Coronary artery (tissue), 2 donors: ENCODE measurements at regions not wholly inside any gene's neighbourhood (a gene's known extent, or its start where the extent isn't known, plus 50 kb on each side); places are given as distances from the start of the nearest gene placed in this dataset.
"Not testable (repeated sequence)": the region's sequence is repeated elsewhere in the genome, so short reads cannot be mapped to it uniquely, and the experiment has no call there.

Source experiments
- DNase-seq: peaks from one replicate; pipeline ENCODE4 v3.0.0-alpha.2; 2017; ENCODE audit warnings: low spot score
- H3K27ac ChIP-seq, 2 donors: fragments of 200-600 bp; sonication (generic); one replicate each; pipeline ENCODE4 v1.5.1; 2016 to 2019
- H3K4me3 ChIP-seq: fragments of 200-600 bp; sonication (generic); 2 replicates; pipeline ENCODE4 v1.5.1; 2016; ENCODE audit warnings: mild to moderate bottlenecking, moderate library complexity
- CTCF ChIP-seq: fragments of 200-600 bp; sonication (generic); IDR thresholded peaks from one replicate; pipeline ENCODE4 v1.5.1; 2019; ENCODE audit warnings: antibody characterized with exemption

- TF ChIP-seq CTCF = no peak
- DNase-seq = no peak
- Histone ChIP-seq H3K27ac (no peak overlapping the region), H3K4me3 (no peak overlapping the region)
Measured at GRCh38 chr2:7632420-7632819, 715.2 kb downstream of the RNF144A start.

- Histone ChIP-seq H3K4me3 (no peak overlapping the region), H3K27ac (no peak overlapping the region)
- DNase-seq = no peak
- TF ChIP-seq CTCF = no peak
Measured at GRCh38 chr2:7633566-7634153, 716.4 kb downstream of the RNF144A start.

- no peak for DNase-seq
Measured at GRCh38 chr2:7634409-7634808, 717.2 kb downstream of the RNF144A start.

GRCh38 chr2:7639476-7639875 lies 722.3 kb downstream of the RNF144A start:
- DNase-seq = no peak
- no peak overlapping the region for H3K4me3 ChIP-seq
- TF ChIP-seq CTCF = no peak
- H3K27ac ChIP-seq = no peak overlapping the region

More at GRCh38 chr2:7634409-7634808, 717.2 kb downstream of the RNF144A start:
- H3K4me3 ChIP-seq = no peak overlapping the region
- H3K27ac ChIP-seq = no peak overlapping the region
- TF ChIP-seq CTCF = no peak

- H3K27ac ChIP-seq, DNase-seq, H3K4me3 ChIP-seq: not testable (repeated sequence)
Measured at GRCh38 chr2:7641272-7641671, 724.1 kb downstream of the RNF144A start.

- no peak for DNase-seq
- no peak overlapping the region for H3K27ac ChIP-seq
- H3K4me3 ChIP-seq = no peak overlapping the region
- no peak for TF ChIP-seq CTCF
Measured at GRCh38 chr2:7646024-7646423, 728.8 kb downstream of the RNF144A start.

- no peak overlapping the region for H3K27ac ChIP-seq
- H3K4me3 ChIP-seq = no peak overlapping the region
- no peak for DNase-seq
- no peak for TF ChIP-seq CTCF
Measured at GRCh38 chr2:7646661-7647060, 729.4 kb downstream of the RNF144A start.
